Right cardiac atrium (tissue), 5 donors: ENCODE measurements at regions not wholly inside any gene's neighbourhood (a gene's known extent, or its start where the extent isn't known, plus 50 kb on each side); places are given as distances from the start of the nearest gene placed in this dataset.
A peak's percentile ranks its signal among the peaks of the same experiment; 100 is the strongest.
"Not testable (repeated sequence)": the region's sequence is repeated elsewhere in the genome, so short reads cannot be mapped to it uniquely, and the experiment has no call there.

ENCODE experiments used
- ATAC-seq, 2 donors: fragments of 200-7000 bp; cut with Tn5 transposase; one replicate each; pipeline versions ENCODE4 v1.8.0 to v1.9.1; 2020; ENCODE audit warnings: moderate library complexity in 2 of 2, mild to moderate bottlenecking in 1 of 2
- DNase-seq, 3 donors: peaks; one replicate each; pipeline ENCODE4 v3.0.0-alpha.2; 2020
- H3K27ac ChIP-seq: one replicate; pipeline ENCODE4 v1.5.1; 2013; ENCODE audit warnings: mild to moderate bottlenecking, low read length, control low read depth, moderate library complexity
- H3K27me3 ChIP-seq: one replicate; pipeline ENCODE4 v1.6.1; 2013; ENCODE audit not compliant: control insufficient read depth, insufficient read depth
- H3K4me1 ChIP-seq: one replicate; pipeline ENCODE4 v1.6.1; 2013; ENCODE audit warnings: low read length; ENCODE audit not compliant: control insufficient read depth, insufficient read depth
- H3K4me3 ChIP-seq: one replicate; pipeline ENCODE4 v1.5.1; 2013; ENCODE audit warnings: low read length, control low read depth
- H3K9me3 ChIP-seq: one replicate; pipeline ENCODE4 v1.6.1; 2013; ENCODE audit warnings: low read length; ENCODE audit not compliant: control insufficient read depth
- WGBS: extraction: QIAGEN DNeasy Blood & Tissue Kit; methylation state at CpG from one replicate; pipeline ENCODE4 v1.1.7; 2013; 5-methylcytosine and 5-hydroxymethylcytosine counted together
- intact Hi-C, 4 donors: fragments of 100-400 bp; cut with DNase I; formaldehyde crosslinking; loops; one replicate each; pipeline versions ENCODE4 v1.11.0 to v1.14.0; 2022 to 2023
- donor health status: healthy with polysubstance abuse.
- donor health status: DM: no; HTN: yes; CAD: no.
- donor health status: DM: no; HTN: no; CAD: no.
- donor health status: DM: no; HTN: yes; CAD: no; lungs with severe emphysema.
- donor health status: DM: yes; HTN: yes; CAD: no.

DNA sequence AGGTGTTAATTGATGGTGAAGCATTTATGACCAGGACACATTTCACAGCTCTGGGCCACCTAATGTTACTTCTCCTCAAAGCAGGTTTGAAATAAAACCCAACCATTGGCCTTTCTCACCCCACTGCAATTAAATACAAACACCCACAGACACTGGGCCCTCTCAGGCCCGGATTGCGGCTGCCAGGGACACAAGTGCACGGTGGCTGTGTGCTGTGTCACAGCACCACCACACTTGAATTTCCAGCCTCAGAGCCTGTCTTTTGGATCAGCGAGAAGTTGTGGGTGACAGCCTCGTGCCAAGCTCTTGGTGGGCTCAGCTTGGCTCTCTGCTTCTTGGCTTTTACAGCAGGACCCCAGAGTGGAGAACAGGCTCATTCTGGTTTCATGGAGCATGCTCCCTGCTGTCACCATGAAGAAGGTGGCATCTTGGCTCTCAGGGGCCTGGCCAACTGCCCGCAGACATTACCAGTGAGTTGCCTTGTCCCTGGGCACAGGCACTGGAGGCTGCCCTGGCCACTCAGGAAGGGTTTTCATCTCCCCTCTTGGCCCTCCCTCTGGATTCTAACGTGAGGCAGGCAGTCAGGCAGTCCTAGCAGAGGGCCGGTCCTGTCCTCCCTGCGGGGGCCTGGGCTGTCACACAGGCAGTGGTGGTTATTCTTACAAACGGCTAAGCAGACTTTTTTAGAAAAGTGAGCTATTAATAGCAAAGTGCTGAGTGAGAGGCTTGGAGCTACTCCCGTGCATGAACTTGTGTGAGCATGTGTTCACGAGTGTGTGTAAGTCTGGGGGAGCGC, 234.5 kb downstream of the BCL2L11 start:
- H3K4me3 ChIP-seq, intact Hi-C loops, H3K27me3 ChIP-seq, H3K4me1 ChIP-seq, H3K9me3 ChIP-seq: not testable (repeated sequence)
- WGBS = 46% methylated on average over 8 of the region's 13 CpGs
- DNase-seq (peak in 2 of 3 donors; percentile 74 to 80), ATAC-seq (peak; percentile 78 to 82)
- peak overlapping the region; percentile 47 for H3K27ac ChIP-seq

DNA sequence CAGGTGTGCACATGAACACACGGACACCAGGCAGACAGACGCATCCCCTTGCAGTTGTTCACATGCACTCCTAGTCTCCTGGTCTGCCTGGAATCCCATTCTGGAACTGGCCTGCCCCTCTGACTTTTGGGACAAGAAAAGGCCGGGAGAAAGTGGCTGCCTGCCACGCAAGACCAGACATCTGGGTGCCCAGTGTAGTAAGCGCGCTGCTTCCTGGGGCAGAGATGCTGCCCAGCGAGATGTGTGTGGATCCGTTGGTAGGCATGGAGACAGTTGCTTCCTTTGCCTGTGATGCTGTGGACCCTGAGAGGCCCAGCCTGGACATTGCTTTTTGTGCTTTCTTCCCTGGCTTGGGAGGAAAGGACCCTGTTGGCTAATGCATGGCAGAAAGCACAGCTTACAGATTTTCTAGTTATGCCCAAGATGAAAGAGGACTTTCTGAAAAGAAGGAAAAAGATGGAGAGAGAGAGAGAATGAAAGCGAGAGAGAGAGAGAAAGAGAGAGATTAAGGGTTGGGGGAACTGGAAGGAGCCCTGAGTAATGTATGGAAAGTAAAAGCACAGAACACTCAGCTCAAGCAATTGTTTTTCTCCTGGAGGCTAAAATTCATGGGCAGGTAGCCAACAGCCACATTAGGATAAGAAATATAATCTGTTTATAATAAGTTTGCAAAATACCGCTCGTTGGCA, 235.3 kb downstream of the BCL2L11 start:
- WGBS = 50% methylated on average over 10 of the region's 11 CpGs
- peak; percentile 47 to 67 for ATAC-seq
- H3K27ac ChIP-seq, H3K4me3 ChIP-seq, H3K9me3 ChIP-seq, H3K4me1 ChIP-seq, intact Hi-C loops, H3K27me3 ChIP-seq: not testable (repeated sequence)
- peak in 2 of 3 donors; percentile 58 to 60 for DNase-seq

DNA sequence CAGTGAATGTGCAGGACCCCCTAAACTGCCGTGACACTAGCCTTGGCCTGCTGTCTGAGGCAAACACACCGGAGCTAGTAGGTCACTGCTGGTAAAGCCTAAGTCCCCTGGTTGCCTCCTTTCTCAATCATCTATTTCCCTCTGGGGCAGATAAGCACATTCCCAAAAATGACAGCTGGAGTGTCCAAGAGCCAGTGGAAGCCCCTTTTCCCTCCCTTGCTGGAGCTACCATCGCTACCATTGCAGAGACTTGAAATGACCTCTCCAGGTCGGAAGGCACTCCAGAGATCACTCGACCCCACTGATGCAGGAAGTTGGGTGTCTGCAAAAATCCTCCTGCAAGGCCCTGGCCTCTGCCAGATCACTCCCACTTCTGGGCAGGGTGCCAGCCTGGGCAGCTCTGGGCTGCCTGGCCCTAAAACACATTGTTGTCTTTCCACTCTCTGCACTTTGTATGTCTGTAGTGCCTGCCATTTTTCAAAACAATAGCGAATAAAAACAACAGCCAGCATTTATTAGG, 235.9 kb downstream of the BCL2L11 start:
- DNase-seq = peak; percentile 79 to 93 (median 91)

DNA sequence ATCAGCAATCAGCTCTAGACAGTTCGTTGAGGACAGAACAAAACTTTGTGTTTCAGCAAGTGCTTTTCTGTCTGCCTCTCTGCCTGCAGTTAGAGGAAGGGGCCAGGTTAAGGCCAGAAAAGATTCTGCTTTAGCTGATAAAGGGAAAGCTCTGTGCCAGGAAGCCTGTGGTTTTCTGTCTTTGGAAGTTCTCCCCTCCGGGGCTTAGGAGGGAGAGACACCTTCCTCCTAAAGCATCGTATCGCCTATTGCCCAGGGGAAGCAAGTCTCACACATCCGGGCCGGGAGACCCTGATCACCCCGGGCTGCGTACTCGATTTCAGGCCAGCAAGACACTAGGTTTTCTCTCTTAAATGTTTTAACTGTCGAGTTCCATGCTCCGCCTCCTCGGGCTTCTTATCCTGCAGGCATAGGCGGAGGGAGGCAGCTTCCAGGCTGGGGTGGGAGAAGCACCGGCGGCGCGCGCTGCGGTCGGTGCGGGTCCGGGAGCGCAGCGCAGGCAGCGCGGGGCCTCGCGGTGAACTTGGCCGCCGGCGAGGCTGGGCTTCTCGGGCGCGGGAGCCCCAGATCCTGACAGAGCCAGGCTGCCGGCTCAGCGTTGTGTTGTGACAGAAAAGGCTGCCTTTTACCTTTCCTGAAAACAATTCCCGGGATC, 245.4 kb downstream of the BCL2L11 start:
- H3K27ac ChIP-seq, H3K4me3 ChIP-seq, intact Hi-C loops, H3K4me1 ChIP-seq, H3K9me3 ChIP-seq, H3K27me3 ChIP-seq: not testable (repeated sequence)
- ATAC-seq (peak; percentile 83 to 87), DNase-seq (peak; percentile 18 to 74 (median 65))
- 5% methylated on average over 32 of the region's 37 CpGs for WGBS

More for the DNA sequence above, 235.9 kb downstream of the BCL2L11 start:
- H3K27ac ChIP-seq, H3K4me3 ChIP-seq, H3K9me3 ChIP-seq, intact Hi-C loops, H3K4me1 ChIP-seq, H3K27me3 ChIP-seq: not testable (repeated sequence)
- 8% methylated on average over 5 of the region's 6 CpGs for WGBS
- peak; percentile 88 to 92 for ATAC-seq

DNA sequence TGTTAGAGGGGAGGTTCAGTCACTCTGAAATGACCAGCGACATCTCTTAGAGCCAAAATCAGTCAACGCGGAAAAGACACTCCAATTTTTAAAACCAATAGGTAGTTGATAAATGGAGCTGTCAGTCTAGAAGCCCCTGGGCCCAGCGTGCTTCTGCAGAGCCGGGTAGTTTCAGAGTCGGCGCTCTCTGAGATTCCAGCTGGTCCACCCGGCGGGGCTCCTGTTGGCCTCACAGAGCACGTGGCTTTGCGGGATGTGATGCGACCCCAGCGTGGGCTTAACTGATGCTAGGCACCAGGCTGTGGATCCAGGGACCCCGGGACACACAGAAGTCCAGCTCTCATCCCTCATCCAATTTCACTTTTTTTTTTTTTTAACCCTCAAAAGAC, 245.9 kb downstream of the BCL2L11 start:
- 55% methylated on average over 13 of the region's 14 CpGs for WGBS
- H3K4me3 ChIP-seq, intact Hi-C loops, H3K27ac ChIP-seq, H3K4me1 ChIP-seq, H3K9me3 ChIP-seq, H3K27me3 ChIP-seq: not testable (repeated sequence)
- DNase-seq (peak in 1 of 3 donors; percentile 40), ATAC-seq (peak; percentile 31 to 43)

DNA sequence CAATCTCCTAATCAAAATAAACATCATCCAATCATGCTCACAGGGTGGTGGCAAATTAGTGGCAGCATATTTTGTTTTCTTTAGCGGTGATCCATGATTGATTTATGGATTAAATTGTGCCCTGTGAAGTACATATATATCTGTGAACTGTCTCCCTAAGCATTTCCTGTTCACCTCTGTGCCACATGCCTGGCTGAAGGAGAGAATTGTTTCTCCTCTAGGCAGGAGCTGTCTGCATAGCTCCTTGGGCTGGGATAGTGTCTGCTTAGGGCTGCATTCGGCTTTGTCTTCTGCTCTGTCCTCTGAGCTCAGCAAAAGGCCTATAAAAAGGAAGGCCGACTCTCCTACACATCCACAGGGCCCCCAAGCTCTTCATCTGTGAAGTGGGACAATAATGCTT, 246.4 kb downstream of the BCL2L11 start:
- ATAC-seq = not testable (repeated sequence)

DNA sequence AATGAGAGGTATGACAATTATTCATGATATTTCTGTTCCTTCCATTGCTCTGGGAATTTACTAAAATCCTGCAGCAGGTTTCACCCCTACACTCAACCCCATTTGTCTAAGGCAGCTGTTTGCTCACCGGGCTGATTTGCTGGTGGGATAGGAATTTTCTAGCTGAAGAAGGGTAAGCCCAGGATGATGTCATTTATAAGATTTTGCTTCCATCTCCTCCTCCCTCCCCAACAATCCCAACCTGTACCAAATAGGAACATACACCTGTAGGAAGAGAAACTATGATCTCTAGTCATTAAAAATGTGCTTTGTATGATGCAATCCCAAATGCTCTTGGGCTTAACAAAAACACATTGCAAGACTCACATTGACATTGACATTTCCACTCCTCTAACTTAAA, 247.2 kb downstream of the BCL2L11 start:
- not testable (repeated sequence) for DNase-seq

More for the DNA sequence above, 246.4 kb downstream of the BCL2L11 start:
- WGBS = 95% methylated on average over 3 of the region's 3 CpGs
- intact Hi-C loops, H3K4me3 ChIP-seq, H3K9me3 ChIP-seq, DNase-seq, H3K4me1 ChIP-seq, H3K27ac ChIP-seq, H3K27me3 ChIP-seq: not testable (repeated sequence)

DNA sequence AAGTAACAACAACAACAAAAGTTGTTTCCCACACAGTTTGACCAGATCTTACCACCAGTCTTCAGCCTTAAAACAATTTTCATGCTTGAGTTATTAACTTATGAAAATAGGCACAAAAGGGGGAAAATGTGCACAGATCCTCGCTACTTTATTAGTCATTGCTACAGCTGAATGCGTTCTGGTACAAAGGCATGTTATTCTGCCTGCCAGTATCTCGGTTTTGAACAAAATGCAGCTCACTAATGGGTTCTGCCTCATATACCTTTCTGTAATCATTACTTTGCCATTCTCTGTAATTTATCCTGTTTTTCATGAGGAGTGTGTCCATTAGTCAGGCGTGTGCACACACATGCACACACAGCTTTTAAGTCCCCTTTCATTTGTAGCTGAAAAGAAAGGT, 247.6 kb downstream of the BCL2L11 start:
- H3K4me1 ChIP-seq, intact Hi-C loops, ATAC-seq, H3K4me3 ChIP-seq, H3K27me3 ChIP-seq, H3K27ac ChIP-seq, H3K9me3 ChIP-seq, DNase-seq: not testable (repeated sequence)
- WGBS = no CpG with 5 or more reads among the region's 4 CpGs

More for the DNA sequence above, 247.2 kb downstream of the BCL2L11 start:
- H3K27ac ChIP-seq, H3K27me3 ChIP-seq, ATAC-seq, intact Hi-C loops, H3K4me1 ChIP-seq, H3K4me3 ChIP-seq, H3K9me3 ChIP-seq: not testable (repeated sequence)
- 93% methylated on average over 1 of the region's 1 CpG for WGBS

DNA sequence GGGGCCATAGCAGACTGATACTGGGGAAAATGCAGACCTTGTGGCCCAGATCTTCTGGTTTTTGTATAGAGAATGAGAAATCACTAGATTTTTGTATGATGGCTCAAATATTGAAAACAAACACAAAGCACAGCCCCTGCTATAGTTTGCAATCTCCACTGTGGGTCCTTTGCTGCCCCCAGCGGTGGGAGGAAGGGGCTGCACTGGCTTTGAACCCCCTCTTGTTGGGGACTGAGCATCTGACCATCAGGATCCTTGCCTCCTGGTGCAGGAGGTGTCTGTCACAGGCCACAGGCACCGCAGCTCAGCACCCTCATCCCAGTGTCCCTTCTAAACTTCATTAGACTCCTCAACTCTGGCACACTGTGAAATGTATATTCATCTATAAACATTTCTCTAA, 252.3 kb downstream of the BCL2L11 start:
- H3K27ac ChIP-seq, H3K27me3 ChIP-seq, H3K4me3 ChIP-seq, DNase-seq, intact Hi-C loops, H3K9me3 ChIP-seq, H3K4me1 ChIP-seq, ATAC-seq: not testable (repeated sequence)
- WGBS = no CpG with 5 or more reads among the region's 2 CpGs

DNA sequence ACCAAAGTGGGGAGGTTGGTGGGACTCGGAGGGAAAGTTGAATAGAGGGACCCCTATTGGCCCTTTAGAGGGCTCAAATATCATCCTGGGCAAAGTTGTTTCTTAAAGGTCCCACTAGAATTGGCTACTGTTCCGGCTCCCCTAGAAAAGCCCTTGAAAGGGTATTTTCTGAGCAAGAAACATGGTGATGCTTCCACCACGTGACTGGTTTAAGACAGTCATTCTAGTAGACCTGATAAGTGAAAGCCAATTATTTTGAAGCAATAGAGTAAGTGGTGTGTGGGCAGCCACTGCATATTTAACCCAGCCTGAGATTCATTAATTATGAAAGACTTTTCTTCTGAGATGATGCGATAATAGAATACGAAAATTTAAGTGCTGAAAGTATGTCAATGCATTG, 253.3 kb downstream of the BCL2L11 start:
- H3K27me3 ChIP-seq, H3K9me3 ChIP-seq, ATAC-seq, H3K4me3 ChIP-seq, H3K27ac ChIP-seq, DNase-seq, intact Hi-C loops, H3K4me1 ChIP-seq: not testable (repeated sequence)
- whole genome bisulfite sequencing = 87% methylated on average over 5 of the region's 5 CpGs

DNA sequence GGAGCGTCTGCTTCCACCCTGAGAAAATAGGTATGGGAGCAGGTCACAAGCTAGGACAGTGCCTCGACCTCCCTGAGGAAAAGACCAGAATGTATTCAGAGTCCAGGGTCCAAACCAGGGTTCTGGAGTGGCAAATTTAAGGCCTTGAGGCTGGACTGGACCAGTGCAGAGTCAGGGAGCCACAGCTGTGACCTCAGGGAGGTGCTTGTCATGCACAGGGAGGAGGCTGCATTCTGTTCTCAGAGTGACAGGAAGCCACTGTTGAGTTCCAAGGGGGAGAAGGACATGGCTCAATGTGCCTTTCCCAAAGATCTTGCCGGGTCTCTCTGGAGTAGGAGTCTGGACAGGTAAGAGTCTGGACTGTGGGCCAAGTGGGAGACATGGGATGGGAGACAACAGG, 254.0 kb downstream of the BCL2L11 start:
- WGBS = 88% methylated on average over 2 of the region's 3 CpGs
- H3K4me3 ChIP-seq, H3K4me1 ChIP-seq, ATAC-seq, H3K9me3 ChIP-seq, DNase-seq, H3K27ac ChIP-seq, intact Hi-C loops, H3K27me3 ChIP-seq: not testable (repeated sequence)
